ENCODE measurements at regions not wholly inside any gene's neighbourhood (a gene's known extent, or its start where the extent isn't known, plus 50 kb on each side); places are given as distances from the start of the nearest gene placed in this dataset.

- TF ChIP-seq, protein P1, sequence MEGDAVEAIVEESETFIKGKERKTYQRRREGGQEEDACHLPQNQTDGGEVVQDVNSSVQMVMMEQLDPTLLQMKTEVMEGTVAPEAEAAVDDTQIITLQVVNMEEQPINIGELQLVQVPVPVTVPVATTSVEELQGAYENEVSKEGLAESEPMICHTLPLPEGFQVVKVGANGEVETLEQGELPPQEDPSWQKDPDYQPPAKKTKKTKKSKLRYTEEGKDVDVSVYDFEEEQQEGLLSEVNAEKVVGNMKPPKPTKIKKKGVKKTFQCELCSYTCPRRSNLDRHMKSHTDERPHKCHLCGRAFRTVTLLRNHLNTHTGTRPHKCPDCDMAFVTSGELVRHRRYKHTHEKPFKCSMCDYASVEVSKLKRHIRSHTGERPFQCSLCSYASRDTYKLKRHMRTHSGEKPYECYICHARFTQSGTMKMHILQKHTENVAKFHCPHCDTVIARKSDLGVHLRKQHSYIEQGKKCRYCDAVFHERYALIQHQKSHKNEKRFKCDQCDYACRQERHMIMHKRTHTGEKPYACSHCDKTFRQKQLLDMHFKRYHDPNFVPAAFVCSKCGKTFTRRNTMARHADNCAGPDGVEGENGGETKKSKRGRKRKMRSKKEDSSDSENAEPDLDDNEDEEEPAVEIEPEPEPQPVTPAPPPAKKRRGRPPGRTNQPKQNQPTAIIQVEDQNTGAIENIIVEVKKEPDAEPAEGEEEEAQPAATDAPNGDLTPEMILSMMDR (IDR thresholded peaks at IDR 0.05; ENCODE audit: insufficient read depth, low read length, poor library complexity, severe bottlenecking) = no peak
- TF ChIP-seq EZH2phosphoT487 (conservative IDR thresholded peaks at IDR 0.05; ENCODE audit: low read length) = no peak
These were observed 304.2 kb upstream of the PRDM1 start for GRCh38 chr6:105781915-105782314.
